ENCODE measurements at regions not wholly inside any gene's neighbourhood (a gene's known extent, or its start where the extent isn't known, plus 50 kb on each side); places are given as distances from the start of the nearest gene placed in this dataset.

DNA sequence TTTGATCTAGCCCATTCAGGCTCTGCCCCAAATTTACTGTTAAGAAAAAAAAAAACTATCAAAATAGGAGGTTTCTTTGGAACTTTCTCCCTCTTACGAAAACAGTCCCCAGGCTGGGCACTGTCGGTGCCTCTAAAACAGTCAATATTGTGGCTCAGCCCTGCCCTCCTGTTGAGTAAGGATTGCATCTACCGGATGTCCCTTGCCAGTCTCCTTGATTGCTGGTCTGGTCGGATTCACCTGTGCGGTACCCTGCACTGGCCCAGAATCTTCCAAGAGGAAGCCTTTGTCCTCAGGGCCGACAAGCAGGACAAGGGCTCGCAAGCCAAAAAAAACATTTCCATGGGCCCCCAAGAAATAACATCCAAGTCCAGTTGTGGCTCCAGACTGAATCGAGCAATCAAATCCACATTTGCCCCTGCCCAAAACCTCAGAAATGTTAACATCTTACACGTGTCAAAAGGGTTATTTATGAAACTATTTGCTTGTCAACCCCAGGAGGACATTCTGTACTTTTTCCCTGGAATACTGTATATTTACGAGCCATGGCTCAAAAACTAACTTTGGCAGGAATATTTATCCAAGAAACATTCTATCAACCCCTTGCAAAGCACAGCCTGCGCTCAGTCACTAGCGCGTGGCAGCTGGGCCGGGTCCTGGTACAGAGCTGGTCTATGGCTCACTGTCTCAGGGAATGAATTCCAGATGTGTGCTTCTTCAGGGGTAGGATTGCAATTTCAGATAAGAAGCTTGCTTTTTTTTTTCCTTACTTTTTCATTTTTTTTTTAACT is 129.2 kb upstream of the ADRA1B start:
- Histone ChIP-seq H3K36me3 (no peaks in the 10 kb centered on the region), H3K4me3 (no peak overlapping the region), H3K27me3 (peaks cover 16% of the 10 kb centered on the region), H3K9me3 (no peaks in the 10 kb centered on the region), H3K27ac (peak overlapping the region in 2 of 4 donors; percentile 60 to 66), H3K4me1 (peaks cover 0 to 32% (median 6%) of the 10 kb centered on the region in 3 donors)
- 49 to 57% methylated on average over 12 to 14 of the region's 14 CpGs for WGBS, 2 donors (ENCODE audit: low coverage in 1 of 2)
- peak; percentile 91 for ATAC-seq
- TF ChIP-seq, protein P1, sequence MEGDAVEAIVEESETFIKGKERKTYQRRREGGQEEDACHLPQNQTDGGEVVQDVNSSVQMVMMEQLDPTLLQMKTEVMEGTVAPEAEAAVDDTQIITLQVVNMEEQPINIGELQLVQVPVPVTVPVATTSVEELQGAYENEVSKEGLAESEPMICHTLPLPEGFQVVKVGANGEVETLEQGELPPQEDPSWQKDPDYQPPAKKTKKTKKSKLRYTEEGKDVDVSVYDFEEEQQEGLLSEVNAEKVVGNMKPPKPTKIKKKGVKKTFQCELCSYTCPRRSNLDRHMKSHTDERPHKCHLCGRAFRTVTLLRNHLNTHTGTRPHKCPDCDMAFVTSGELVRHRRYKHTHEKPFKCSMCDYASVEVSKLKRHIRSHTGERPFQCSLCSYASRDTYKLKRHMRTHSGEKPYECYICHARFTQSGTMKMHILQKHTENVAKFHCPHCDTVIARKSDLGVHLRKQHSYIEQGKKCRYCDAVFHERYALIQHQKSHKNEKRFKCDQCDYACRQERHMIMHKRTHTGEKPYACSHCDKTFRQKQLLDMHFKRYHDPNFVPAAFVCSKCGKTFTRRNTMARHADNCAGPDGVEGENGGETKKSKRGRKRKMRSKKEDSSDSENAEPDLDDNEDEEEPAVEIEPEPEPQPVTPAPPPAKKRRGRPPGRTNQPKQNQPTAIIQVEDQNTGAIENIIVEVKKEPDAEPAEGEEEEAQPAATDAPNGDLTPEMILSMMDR (IDR thresholded peaks at IDR 0.05) = no peak
- peak; percentile 70 for TF ChIP-seq POLR2AphosphoS5 (IDR thresholded peaks at IDR 0.05)

DNA sequence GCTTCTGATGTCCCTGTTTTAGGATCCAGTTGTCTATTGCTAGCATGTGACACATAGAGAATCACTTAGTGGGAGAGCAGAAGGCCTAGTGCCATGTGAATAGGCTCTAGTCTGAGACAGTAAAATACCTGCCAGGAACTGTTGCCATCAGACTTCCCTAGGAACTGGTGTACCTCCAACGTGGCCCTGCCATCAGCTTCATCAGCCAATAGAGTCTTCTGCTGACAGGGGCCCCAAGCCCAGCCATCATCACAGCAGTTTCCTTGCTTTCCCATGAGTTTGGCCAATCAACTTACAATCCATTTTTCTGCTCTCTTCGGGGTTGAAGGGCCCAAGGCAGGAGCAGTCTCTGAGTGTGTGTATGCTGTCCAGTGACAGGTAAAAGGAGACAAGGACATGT is 128.4 kb upstream of the ADRA1B start:
- no peak for ATAC-seq
- peak overlapping the region in 3 of 4 donors; percentile 41 to 67 (median 66) for H3K27ac ChIP-seq
- TF ChIP-seq POLR2A (IDR thresholded peaks at IDR 0.05) = no peak
- TF ChIP-seq POLR2AphosphoS5 (IDR thresholded peaks at IDR 0.05) = no peak
- no peak for TF ChIP-seq EP300 (IDR thresholded peaks at IDR 0.05)
- TF ChIP-seq, protein P1 (IDR thresholded peaks at IDR 0.05) = no peak
- WGBS, 2 donors (ENCODE audit: low coverage in 1 of 2) = 29 to 80% methylated on average over 1 of the region's 2 CpGs
- peaks cover 16% of the 10 kb centered on the region for H3K27me3 ChIP-seq
- H3K4me3 ChIP-seq = no peak overlapping the region
- no peaks in the 10 kb centered on the region for H3K36me3 ChIP-seq
- peaks cover 0 to 32% (median 6%) of the 10 kb centered on the region in 3 donors for H3K4me1 ChIP-seq
- H3K9me3 ChIP-seq = no peaks in the 10 kb centered on the region

DNA sequence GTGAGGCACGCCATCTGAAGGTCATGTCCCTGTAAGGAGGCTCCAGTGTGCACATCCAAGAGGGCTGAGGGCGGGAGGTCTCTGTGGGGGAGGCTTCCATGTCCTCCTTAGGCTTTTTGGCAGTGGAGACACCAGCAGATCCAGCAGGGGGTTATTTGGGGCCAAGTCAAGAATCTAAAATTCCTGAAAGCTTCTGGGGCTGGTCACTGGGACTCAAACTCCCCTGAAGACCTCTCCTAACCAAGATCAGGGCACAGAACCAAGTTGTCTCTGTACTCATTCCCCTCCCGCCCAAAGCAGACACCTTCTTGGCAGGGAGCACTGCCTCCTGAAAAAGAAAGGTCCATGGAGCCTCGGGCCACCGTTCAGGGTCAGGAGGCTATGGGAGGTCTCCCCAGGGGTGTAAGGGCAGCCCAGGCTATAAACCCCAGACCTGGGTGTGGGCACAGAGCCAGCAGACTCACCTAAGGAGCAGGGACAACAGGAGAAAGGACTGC is 127.4 kb upstream of the ADRA1B start:
- Histone ChIP-seq H3K27ac (peak overlapping the region in 2 of 4 donors; percentile 35 to 67), H3K27me3 (peaks cover 16% of the 10 kb centered on the region), H3K4me1 (peaks cover 0 to 32% (median 6%) of the 10 kb centered on the region in 3 donors), H3K36me3 (no peaks in the 10 kb centered on the region), H3K4me3 (no peak overlapping the region), H3K9me3 (no peaks in the 10 kb centered on the region)
- no peak for TF ChIP-seq POLR2AphosphoS5 (IDR thresholded peaks at IDR 0.05)
- TF ChIP-seq, protein P1 (IDR thresholded peaks at IDR 0.05) = no peak
- no peak for TF ChIP-seq POLR2A (IDR thresholded peaks at IDR 0.05)
- TF ChIP-seq EP300 (IDR thresholded peaks at IDR 0.05) = no peak
- no peak for ATAC-seq
- 33 to 71% methylated on average over 1 of the region's 5 CpGs for WGBS, 2 donors (ENCODE audit: low coverage in 1 of 2)

DNA sequence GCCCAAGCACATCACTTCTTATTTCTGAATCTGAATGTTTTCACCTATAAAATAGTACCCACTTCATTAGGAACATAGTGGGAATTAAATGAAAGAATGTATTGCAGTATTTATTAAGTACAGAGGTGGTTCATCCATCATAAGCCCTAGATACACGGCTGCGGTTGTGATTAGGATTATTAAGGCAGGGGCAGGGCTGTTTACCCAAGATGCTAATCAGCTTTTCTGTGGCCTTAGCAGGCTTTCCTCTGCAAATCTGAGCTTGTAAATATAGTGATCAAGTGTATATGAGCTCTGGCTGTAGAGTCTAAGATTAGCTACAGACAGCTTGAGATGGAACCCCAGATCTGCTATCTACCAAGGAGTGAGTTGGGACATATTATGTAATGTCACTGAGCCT is 124.1 kb upstream of the ADRA1B start:
- H3K4me1 ChIP-seq = peaks cover 0 to 21% (median 6%) of the 10 kb centered on the region in 3 donors
- WGBS, 2 donors (ENCODE audit: low coverage in 1 of 2) = 48 to 67% methylated on average over 2 of the region's 2 CpGs
- H3K9me3 ChIP-seq = no peaks in the 10 kb centered on the region
- peaks cover under 1% of the 10 kb centered on the region for H3K27me3 ChIP-seq
- no peak overlapping the region for H3K4me3 ChIP-seq
- ATAC-seq = no peak
- no peak for TF ChIP-seq POLR2A (IDR thresholded peaks at IDR 0.05)
- no peak for TF ChIP-seq POLR2AphosphoS5 (IDR thresholded peaks at IDR 0.05)
- TF ChIP-seq, protein P1 (IDR thresholded peaks at IDR 0.05) = no peak
- TF ChIP-seq EP300 (IDR thresholded peaks at IDR 0.05) = no peak
- H3K27ac ChIP-seq = no peak overlapping the region
- no peaks in the 10 kb centered on the region for H3K36me3 ChIP-seq

Measured in gastroesophageal sphincter (tissue), 4 donors.